AG08396 (cell line): ENCODE measurements at regions not wholly inside any gene's neighbourhood (a gene's known extent, or its start where the extent isn't known, plus 50 kb on each side); places are given as distances from the start of the nearest gene placed in this dataset.
"Not testable (repeated sequence)": the region's sequence is repeated elsewhere in the genome, so short reads cannot be mapped to it uniquely, and the experiment has no call there.

Source experiments
- DNase-seq: peaks from one replicate; pipeline ENCODE4 v3.0.0; 2012; ENCODE audit warnings: low spot score, mixed read lengths

DNA sequence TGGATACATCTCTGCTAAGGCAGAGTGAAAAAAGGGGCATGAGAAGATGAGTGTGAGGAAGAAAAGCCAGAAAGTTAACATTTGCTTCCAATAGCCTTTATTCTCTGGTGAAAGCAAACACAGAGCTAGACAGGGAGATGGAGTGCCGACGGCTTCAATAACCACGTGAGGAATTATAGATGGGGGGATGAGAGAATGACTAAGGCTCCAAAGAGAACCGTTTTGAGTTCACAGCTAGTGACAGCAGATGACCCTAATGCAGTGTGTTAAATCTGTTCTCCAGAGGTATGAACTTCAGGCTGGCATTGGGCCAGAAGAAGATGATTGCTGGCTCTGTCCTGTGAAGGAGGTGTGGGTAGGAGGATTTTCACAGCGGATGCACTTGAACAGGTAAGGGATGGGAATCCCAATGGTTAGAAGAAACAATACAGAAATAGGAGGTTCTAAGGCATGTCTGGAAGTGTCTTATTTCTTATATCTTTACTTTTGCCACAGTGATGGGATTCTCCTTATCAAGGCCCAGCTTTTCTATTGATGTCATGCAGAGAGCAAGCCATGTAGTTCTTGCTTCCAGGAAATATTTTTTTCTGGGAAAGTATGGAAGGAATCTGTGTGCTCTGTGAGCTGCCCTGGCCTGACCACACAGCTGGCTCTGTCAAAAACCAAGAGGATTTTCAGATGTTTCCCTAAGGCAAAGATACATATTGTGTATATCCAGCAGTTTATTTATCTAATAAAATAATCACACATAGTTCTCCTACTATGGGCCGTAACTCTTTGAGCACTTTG is 573.8 kb downstream of the LTN1 start:
- peak; percentile 46 for DNase-seq

DNA sequence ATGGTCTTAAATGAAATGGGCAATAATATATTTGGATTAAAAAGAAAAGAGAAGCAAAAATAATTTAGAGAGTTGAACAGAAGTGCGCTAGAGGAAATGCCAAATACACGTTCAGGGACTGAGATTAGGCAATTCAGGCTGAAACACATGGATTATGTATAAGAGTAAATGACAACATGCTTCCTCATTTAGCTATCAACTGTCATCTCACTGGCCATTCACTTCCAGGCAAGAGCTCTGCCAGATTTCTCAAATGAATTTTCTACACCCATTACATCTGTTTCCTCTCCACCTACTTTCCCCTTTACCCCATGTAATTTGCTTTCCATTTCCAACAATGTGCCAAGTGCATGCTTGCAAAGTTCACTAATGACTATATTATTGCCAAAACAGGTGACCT is 582.4 kb downstream of the LTN1 start:
- no peak for DNase-seq

DNA sequence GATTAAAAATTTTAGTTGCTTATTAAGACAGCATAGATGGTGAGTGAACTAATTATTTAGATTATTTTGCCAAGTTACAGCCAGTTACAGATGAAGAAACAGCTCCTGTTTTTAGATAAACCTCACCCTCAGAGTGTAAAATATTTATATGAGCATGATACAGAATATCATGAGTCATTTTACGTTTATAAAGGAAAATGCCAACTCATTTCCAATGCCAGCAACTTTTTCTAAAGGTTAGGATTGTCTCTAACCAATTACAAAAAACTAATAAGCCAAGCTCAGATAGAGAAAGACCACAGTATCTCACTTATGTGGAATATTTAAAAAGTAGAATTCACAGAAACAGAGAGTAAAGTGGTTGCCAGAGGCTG is 590.1 kb downstream of the LTN1 start:
- DNase-seq = peak; percentile 8

DNA sequence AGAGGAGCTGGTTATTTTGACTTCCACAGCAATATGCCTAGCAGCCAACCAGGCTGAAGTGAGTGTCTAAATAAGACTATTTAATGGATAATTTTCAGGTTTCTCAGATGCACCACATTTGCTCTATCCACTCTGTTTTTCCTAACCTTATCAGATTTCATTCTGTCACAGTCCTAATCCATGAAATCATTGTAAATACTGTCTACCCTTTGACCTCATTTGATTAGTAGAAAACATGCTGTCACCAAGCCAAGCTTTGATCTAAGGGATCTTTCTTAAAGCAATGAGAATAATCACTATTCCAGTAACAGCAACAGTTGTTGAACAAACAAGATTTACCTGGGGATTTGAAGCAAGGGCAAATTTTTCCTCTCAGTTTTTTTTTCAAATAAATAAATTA is 595.6 kb downstream of the LTN1 start:
- no peak for DNase-seq

DNA sequence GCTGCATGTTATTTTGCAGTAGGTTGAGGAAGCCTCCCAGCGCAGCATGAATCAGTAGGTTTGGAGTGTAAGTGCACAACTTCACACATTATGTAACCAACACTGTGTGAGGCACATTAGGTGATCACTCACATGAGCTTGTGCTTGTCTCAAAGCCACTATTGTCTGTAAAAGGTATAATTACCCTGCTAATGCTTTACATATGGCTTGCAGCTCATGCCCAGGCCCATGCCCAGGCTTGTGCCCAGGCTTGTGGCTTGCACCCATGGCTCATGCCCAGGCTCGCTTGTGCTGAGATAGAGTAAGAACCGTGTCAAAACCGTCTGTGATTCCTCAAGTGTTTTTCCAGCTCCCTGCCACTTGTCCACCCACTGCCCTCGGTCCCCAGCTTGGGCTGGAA is 596.3 kb downstream of the LTN1 start:
- no peak for DNase-seq

DNA sequence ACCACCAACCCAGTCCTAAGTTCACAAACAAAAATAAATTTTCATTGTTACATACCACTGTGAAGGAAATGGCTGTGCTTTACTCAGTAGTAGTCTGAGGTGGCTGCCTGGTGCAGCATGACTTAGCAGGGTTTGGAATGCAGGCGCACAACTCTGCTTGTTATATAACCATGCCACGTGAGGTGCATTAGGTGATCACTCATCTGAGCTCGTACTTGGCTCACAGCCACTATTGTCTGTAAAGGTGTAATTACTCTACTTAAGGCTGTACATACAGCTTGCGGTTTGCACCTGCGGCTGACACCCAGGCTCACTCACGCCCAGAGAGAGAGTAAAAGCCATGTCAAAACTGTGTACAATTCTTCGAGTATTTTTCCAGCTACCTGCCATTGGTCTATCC is 599.4 kb downstream of the LTN1 start:
- DNase-seq = no peak

DNA sequence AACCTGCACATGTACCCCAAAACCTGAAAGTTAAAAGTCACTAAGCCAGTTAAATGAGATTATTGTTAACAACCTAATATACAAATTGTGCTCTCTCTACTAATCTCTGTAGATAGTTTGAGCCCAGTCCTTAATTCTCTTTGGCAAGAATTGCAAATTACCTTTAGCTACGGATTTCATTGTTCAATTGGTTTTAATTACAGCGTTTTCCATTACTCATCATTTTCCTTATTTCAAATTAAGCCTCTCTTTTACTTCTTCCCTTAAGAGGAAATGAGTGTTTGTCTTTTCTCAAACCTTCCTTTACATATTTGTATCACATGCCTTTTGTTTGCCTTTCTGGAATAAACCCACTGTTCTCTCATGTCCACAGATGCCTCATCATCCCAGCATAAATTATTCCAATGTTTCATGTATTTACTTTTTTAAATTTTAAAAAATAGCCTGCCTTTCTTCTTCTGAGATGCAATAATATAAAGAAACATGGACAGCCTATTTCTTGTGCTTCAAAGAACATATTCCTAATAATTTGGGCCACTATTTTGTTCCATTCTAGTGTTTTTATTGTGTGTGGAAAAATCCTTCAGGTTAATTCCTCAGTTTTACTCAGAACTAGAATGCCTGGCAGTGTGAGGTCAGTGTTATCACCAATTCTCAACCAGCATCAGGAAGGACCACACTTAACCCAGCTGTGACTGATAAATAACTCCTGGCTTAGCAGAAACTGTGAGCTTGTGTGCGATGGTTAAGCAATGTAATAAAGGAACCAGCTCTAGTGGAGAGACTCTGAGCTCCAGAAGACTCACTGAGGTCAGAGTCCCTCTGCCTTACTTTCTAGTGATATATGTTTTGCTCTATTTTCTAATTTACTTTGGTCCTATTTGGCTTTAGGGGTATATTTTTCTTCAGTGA is 600.5 kb downstream of the LTN1 start:
- no peak for DNase-seq

DNA sequence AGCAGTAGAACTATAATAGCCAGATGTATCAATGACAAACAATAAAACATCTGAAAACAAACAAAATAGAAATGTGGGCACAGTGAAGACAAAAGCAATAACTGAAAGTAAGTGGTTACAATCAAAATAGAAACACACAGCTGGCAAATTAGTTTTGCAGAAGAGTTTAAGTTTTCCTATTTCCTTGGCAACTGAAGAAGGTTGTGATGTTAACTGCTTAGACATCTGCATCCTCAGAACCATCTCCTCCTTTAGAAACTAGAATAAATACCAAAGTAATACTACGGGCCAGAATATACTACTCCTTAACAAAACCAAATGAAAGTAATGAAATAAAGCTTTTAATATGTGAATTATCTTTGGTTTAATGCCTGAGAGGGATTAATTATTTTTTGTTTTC is 605.5 kb downstream of the LTN1 start:
- no peak for DNase-seq

DNA sequence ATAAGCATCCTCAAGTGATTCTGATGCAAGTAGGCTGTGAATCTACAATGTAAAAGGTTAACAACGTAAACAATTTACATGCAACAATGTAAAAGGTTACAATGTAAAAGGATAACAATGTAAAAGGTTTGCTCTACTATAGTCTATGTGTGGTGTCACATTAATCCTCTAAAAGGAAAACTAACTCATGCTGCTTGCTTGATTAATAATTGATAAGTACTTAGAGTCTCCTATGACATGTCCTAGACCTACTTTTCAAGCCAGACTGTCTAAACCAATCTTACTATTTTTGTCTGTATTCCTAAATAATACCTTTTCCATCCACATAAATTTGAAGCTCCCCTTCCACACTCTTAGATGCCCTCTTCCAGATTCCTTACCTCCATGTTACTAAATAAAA is 606.8 kb downstream of the LTN1 start:
- no peak for DNase-seq

DNA sequence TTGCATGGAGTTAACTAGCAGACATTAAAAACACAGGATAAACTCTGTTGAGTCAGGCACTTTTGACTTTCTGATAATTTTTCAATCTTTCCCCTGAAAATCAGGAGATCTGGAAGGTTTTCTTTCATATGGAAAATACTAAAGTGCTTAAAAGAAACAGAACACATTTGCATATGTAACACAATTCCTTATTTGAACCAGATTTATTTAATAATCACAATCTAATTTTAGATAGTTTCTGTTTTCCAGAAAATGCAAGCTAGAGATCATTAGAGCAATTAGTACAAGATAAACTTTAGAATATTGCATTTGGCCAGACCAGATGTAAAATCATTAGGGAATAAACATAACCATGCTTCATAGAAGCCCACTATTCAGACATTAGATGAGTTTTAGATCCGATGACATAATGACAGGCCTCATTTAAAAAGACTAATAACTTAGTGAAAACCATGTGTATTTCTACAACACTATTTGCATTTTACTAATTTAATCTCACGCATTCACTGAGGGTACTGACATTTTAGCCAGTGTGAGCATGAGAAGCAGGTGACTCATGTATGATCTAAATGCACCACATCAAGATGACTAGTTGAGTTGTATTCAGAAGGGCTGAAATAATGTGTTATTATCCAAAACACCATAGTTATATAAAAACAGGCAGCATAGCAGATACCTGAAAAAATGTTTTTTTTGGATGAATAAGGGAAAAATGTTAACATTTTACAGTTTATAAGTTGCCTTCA is 611.5 kb downstream of the LTN1 start:
- not testable (repeated sequence) for DNase-seq

DNA sequence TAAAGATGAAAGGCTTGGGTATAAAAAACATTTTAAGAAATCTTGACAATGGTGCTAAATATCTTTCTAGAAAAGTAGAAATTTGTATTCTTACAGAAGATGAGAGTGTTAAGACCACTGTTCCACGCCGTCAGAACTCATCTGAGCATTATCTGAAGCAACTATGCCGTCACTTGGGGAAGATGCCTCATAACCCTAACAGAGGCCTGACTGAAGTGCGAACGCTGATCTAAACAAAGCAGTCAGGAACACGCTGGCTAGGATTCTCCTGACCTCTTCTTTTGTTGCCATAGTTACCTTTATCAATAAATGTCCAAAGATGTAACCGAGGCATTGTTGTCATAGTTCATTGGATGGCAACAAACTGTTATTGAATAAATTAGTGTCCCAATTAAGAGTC is 612.4 kb downstream of the LTN1 start:
- DNase-seq = no peak

DNA sequence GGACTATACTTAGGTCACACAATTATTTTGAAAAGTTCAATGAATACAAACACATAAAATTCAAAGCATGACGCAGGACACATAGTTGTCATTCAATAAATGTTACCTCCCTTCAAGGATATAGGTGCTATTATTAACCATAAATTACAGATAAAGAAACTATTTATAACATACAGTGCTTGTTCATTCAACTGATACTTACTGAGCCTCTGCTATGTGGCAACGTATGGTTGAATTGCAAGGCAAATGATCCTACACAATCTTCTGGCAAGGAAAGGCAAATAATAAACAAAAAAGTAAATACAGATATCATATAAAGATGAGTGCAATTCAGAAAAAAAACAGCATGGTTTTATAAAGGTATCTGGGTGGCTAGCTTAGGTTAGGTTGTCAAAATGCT is 614.7 kb downstream of the LTN1 start:
- no peak for DNase-seq

DNA sequence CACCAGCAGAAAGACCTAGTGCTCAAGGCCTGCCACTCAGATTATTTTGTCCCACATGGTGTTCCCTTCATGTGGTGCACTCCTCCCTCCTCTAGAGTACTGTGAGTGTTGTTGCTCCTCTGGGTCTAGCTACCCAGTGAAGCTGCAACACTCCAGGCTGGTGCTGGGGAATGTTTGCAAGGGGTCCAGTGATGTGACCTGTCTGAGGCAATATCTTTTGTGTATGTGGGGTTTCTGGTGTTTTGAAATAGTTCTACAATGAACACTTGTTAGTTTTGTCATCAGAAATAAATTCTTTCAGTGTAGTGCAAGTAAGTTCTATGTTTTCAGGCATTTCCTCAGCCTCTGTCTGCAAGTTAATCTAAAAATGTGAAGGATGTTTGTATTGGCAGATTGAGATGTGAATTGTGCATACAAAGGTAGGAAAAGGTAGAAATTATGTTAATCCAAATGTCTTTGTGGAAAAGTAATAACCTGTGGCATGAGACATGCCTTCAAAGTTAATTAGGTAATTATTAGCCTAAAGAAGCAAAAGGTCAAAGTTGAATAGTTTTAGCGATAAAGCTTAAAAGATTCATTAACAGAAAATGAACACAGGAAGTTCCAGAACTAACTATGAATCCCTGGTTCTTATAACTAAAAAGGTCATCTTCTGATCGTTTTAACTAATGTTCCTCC is 616.8 kb downstream of the LTN1 start:
- DNase-seq = no peak

DNA sequence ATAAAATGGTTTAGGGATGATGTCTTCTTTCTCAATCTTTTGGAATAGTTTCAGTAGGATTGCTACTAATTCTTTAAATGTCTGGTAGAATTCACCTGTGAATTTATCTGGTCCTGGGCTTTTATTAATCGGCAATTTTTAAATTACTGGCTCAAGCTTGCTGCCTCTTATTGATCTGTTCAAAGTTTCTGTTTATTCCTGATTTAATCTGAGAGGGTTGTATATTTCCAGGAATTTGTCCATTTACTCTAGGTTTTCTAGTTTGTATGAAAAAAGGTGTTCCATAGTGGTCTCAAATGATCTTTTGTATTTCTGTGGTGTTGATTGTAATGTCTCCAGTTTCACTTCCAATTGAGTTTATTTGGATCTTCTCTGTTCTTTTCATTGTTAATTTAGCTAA is 617.8 kb downstream of the LTN1 start:
- no peak for DNase-seq

DNA sequence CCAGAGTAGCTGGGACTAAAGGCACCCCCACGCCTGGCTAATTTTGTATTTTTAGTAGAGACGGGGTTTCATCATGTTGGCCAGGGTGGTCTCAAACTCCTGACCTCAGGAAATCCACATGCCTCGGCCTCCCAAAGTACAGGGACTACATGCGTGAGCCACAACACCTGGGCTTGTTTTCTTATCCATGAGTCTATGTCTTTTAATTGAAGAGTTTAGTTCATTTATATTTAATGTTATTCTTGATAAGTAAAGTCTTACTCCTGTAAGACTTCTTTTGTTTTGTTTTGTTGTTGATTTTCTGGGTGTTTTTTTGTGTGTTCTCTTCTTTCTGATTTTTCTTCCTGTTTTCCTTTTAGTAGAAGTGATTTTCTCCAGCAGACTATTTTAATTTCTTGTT is 621.0 kb downstream of the LTN1 start:
- no peak for DNase-seq

DNA sequence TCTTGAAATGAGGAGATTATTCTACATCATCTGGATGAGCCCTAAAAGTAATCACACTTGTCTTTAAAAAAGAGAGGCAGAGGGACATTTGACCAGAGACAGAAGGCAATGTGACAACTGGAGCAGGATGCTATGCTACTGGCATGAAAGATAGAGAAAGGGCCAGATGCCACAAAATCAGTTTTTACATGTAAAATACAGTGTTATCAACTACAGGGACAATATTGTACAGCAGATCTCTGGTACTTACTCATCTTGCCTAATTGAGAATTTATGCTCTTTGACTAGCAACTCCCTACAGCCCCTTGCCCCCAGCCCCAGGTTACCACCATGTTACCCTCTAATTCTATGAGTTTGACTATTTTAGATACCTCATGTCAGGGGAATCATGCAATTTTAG is 633.4 kb downstream of the LTN1 start:
- no peak for DNase-seq

DNA sequence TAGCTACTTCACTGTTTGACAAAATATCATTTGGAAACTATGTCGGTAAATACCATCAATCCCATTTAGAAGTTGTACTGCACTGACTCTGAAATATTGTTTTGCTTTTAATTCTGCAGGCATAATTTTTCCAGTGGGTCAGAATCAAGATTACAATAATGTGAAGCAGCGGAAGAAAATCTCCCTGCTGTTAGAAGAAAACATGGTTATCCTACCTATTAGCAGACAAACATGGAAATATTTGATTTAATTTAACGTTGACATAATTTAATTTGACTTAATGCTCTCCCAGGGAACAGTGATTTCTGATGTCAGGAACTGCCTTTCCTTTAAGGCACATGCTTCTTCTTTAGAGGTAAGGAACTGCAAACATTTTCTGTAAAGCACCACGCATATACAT is 634.0 kb downstream of the LTN1 start:
- no peak for DNase-seq

DNA sequence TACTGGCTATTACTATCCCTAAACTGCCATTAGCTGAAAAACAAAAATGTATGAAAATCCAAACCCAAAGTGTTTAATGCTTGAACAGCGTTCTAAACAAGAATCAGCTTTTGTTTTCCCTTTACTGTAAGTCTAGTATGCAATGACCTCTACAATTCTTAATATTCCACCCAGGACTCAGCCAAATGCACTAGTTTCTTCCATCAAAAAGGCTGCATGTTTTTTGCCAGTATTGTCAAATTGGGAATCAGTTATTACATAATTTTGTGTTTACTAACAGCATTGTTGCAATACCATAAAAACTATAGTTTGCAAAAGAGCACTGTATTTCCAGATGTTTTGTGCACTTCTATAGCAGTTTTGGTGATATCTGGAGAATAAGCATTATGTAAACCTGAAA is 634.5 kb downstream of the LTN1 start:
- no peak for DNase-seq

DNA sequence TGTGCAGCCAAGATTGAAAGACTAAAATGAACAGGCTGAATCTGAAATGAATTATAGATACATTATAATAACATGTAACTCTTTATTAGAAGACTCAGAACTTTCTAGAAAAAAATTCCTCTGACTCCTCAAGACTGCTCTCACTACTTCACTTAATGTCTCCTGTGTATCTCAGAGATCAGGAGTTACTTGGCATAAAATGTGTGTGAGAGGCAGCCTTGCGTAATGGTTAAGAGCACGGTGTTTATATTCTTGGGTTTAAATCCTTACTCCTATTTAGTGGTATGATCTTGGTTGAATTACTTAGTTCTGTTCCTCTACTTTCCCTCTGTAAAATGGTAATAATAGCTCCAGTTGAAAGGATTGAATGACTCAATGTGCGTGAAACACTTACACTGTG is 634.9 kb downstream of the LTN1 start:
- DNase-seq = no peak

DNA sequence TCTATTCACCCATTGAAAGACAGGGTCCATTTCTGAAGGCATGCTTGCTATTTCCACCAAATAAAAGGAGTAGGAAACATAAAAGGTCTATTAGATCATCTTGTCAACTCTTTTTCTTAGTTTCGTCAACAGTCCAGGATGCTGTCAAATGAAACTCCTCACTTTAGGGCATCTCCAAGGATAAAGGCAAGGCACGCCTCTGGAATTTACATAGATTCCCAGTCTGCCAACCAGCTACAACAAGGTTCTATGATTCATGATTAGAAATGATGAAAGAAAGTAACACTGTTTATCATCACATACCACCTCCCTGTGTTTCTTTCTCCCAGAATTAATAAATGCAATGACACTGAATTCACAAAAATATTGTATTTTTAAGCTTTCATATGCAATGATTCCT is 636.3 kb downstream of the LTN1 start:
- DNase-seq = no peak

DNA sequence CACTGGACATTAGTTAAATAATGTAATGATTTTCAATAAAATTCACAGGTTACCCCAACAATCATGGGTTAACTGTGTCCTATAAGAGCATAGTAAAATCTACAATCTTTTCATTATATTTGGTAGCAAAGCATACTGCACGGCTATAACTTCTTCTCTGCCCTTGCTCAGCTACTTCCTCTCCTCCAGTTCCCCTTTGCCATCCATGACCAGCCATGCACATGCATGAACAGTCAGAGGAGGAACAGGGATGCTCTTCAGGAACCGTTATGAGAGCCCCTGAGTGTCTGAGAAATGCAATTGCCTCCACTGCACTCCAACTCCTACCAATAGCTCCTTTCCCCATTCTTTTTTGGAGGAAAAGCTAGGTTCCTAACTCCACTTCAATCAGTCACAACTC is 646.7 kb downstream of the LTN1 start:
- no peak for DNase-seq

DNA sequence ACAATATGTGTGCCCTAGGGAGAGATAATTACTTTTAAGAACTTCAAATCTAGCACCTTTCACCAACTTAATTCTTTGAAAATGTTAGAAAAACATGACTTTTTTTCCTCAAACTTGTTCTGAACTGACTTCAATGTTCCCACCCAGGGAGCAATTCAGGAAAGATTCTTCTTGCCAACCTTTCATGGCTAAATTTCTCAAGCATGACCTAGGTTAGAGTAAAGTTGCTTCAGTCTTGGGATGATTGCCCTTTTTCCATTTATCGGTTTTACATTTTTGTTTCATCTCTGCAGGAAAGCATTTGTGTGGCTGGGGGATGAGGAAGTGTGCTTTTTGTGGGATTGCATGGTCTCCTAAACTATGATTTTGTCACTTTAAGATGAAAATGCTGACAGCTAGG is 647.7 kb downstream of the LTN1 start:
- DNase-seq = no peak
